SK-N-SH (cell line): ENCODE measurements at regions not wholly inside any gene's neighbourhood (a gene's known extent, or its start where the extent isn't known, plus 50 kb on each side); places are given as distances from the start of the nearest gene placed in this dataset.
"Not testable (repeated sequence)": the region's sequence is repeated elsewhere in the genome, so short reads cannot be mapped to it uniquely, and the experiment has no call there.

Experiments used
- CTCF ChIA-PET: fragments of 300-600, 350-600 bp; formaldehyde crosslinking; extraction: SDS; loops from one replicate; lab custom pipeline; 2021; lab: Yijun Ruan, JAX
- POLR2A ChIA-PET: fragments of 350-600 bp; sonication (Branson Sonifier 250); formaldehyde crosslinking; extraction: SDS; loops from one replicate; lab custom pipeline; 2020; ENCODE audit warnings: antibody characterized with exemption, inconsistent platforms; lab: Yijun Ruan, JAX
- DNase-seq: peaks from one replicate; pipeline ENCODE4 v3.0.0; 2012
- H2AFZ ChIP-seq: fragments of 200-600 bp; sonication (generic); 2 replicates; pipeline ENCODE4 v1.8.1; 2016; ENCODE audit warnings: antibody characterized with exemption, mild to moderate bottlenecking, low read depth
- H3F3A ChIP-seq: fragments of 200-600 bp; sonication (generic); replicated peaks from 2 replicates; pipeline ENCODE3; 2016; ENCODE audit warnings: antibody characterized with exemption, mild to moderate bottlenecking; ENCODE audit not compliant: insufficient read depth
- H3K27ac ChIP-seq, 2 experiments: fragments of 200-500 bp in 1 of 2; fragments of 200-600 bp in 1 of 2; sonication (Bioruptor generic) in 1 of 2; sonication (generic), shearing (Covaris generic) in 1 of 2; 2 replicates each; pipeline versions ENCODE4 v1.5.1 to v1.6.1; 2014 to 2016; ENCODE audit warnings: low read depth in 2 of 2, inconsistent platforms in 1 of 2, low read length in 1 of 2, mild to moderate bottlenecking in 1 of 2, mixed read lengths in 1 of 2
- H3K27me3 ChIP-seq: fragments of 200-600 bp; sonication (generic), shearing (Covaris generic); 2 replicates; pipeline ENCODE4 v1.6.1; 2016; ENCODE audit warnings: mixed run types; ENCODE audit not compliant: insufficient read depth
- H3K36me3 ChIP-seq, 2 experiments: fragments of 200-500 bp in 1 of 2; fragments of 200-600 bp in 1 of 2; sonication (Bioruptor generic) in 1 of 2; sonication (generic) in 1 of 2; replicated peaks in 1 of 2; 2 replicates each; pipeline versions ENCODE3 to v1.5.1; 2014 to 2016; ENCODE audit warnings: low read length in 1 of 2, mild to moderate bottlenecking in 1 of 2; ENCODE audit not compliant: insufficient read depth in 2 of 2, control insufficient read depth in 1 of 2
- H3K4me1 ChIP-seq, 2 experiments: fragments of 200-500 bp in 1 of 2; fragments of 200-600 bp in 1 of 2; sonication (Bioruptor generic) in 1 of 2; sonication (generic), shearing (Covaris generic) in 1 of 2; 2 replicates each; pipeline versions ENCODE4 v1.5.1 to v1.6.1; 2014 to 2016; ENCODE audit warnings: low read depth in 1 of 2, low read length in 1 of 2, mixed run types in 1 of 2; ENCODE audit not compliant: insufficient read depth in 2 of 2, control insufficient read depth in 1 of 2
- H3K4me2 ChIP-seq: fragments of 200-600 bp; sonication (generic), shearing (Covaris generic); 2 replicates; pipeline ENCODE4 v1.6.1; 2017; ENCODE audit warnings: mixed run types
- H3K4me3 ChIP-seq, 2 experiments: fragments of 200-500 bp in 1 of 2; fragments of 200-600 bp in 1 of 2; sonication (Bioruptor generic) in 1 of 2; sonication (generic), shearing (Covaris generic) in 1 of 2; 2 replicates each; pipeline versions ENCODE4 v1.5.1 to v1.8.1; 2014 to 2016; ENCODE audit warnings: low read depth in 2 of 2, inconsistent platforms in 1 of 2, low read length in 1 of 2, mild to moderate bottlenecking in 1 of 2, mixed read lengths in 1 of 2, moderate library complexity in 1 of 2
- H3K79me2 ChIP-seq: fragments of 200-600 bp; sonication (generic); 2 replicates; pipeline ENCODE4 v1.8.1; 2017; ENCODE audit warnings: mild to moderate bottlenecking; ENCODE audit not compliant: insufficient read depth
- H3K9ac ChIP-seq: fragments of 200-600 bp; sonication (generic); 2 replicates; pipeline ENCODE4 v1.6.1; 2017; ENCODE audit warnings: mixed run types
- H3K9me2 ChIP-seq: fragments of 200-600 bp; sonication (generic); 2 replicates; pipeline ENCODE4 v1.6.1; 2017; ENCODE audit warnings: mixed run types
- H3K9me3 ChIP-seq: fragments of 200-600 bp; sonication (generic); 2 replicates; pipeline ENCODE4 v1.6.1; 2017; ENCODE audit warnings: mixed run types, mild to moderate bottlenecking, moderate library complexity
- H4K20me1 ChIP-seq: fragments of 200-600 bp; sonication (generic); 2 replicates; pipeline ENCODE4 v1.6.1; 2017; ENCODE audit warnings: mild to moderate bottlenecking, mixed run types; ENCODE audit not compliant: insufficient read depth
- EP300 ChIP-seq, 2 experiments: IDR thresholded peaks; 2 replicates each; pipeline versions ENCODE4 v1.4.0 to v1.6.1; 2012; ENCODE audit warnings: borderline replicate concordance in 1 of 2, low read depth in 1 of 2, low read length in 1 of 2
- FOSL2 ChIP-seq: IDR thresholded peaks from 2 replicates; pipeline ENCODE4 v1.4.0; 2012; ENCODE audit warnings: low read depth, mild to moderate bottlenecking, moderate library complexity, borderline replicate concordance
- FOXJ3 ChIP-seq: sonication (generic); formaldehyde crosslinking; IDR thresholded peaks from 2 replicates; pipeline ENCODE4 v1.5.1; 2020; ENCODE audit warnings: mild to moderate bottlenecking, missing genetic modification reagents
- GABPA ChIP-seq: IDR thresholded peaks from 2 replicates; pipeline ENCODE4 v1.4.0; 2012; ENCODE audit warnings: low read depth, mild to moderate bottlenecking
- GATA2 ChIP-seq: sonication (generic); formaldehyde crosslinking; IDR thresholded peaks from 2 replicates; pipeline ENCODE4 v1.5.0; 2020; ENCODE audit warnings: mild to moderate bottlenecking, missing genetic modification reagents
- NFIC ChIP-seq: IDR thresholded peaks from 2 replicates; pipeline ENCODE4 v1.4.0; 2012; ENCODE audit warnings: borderline replicate concordance
- POLR2AphosphoS5 ChIP-seq: IDR thresholded peaks from 2 replicates; pipeline ENCODE4 v1.6.1; 2012; ENCODE audit warnings: low read depth, low read length
- RXRA ChIP-seq: IDR thresholded peaks from 2 replicates; pipeline ENCODE4 v1.4.0; 2012; ENCODE audit warnings: low read depth, mild to moderate bottlenecking, borderline replicate concordance
- SMC3 ChIP-seq: IDR thresholded peaks from 2 replicates; pipeline ENCODE4 v1.6.1; 2012; ENCODE audit warnings: low read depth, low read length, improper control_type of control experiment
- TEAD4 ChIP-seq: IDR thresholded peaks from 2 replicates; pipeline ENCODE4 v1.4.0; 2012; ENCODE audit warnings: mild to moderate bottlenecking, borderline replicate concordance; ENCODE audit not compliant: insufficient read depth
- YY1 ChIP-seq: IDR thresholded peaks from 2 replicates; pipeline ENCODE4 v1.4.0; 2012; ENCODE audit warnings: low read depth, mild to moderate bottlenecking
- WGBS: methylation state at CpG from one replicate; pipeline ENCODE4 v1.1.6; 2017; ENCODE audit warnings: low lambda C conversion rate; 5-methylcytosine and 5-hydroxymethylcytosine counted together
- TF ChIP-seq, protein P1 (sequence below): IDR thresholded peaks from 2 replicates; pipeline ENCODE4 v1.4.0; 2012; ENCODE audit warnings: low read depth, borderline replicate concordance
- TF ChIP-seq, protein P2 (sequence below): IDR thresholded peaks from 2 replicates; pipeline ENCODE4 v1.6.1; 2012; ENCODE audit warnings: mild to moderate bottlenecking, low read depth, low read length, moderate library complexity
- TF ChIP-seq, protein P3 (sequence below): IDR thresholded peaks from 2 replicates; pipeline ENCODE4 v1.4.0; 2012; ENCODE audit warnings: low read depth
- TF ChIP-seq, protein P4 (sequence below): fragments of 200-600 bp; sonication (generic); IDR thresholded peaks from 2 replicates; pipeline ENCODE4 v1.6.1; 2017; ENCODE audit warnings: antibody characterized with exemption, mild to moderate bottlenecking, moderate library complexity
- TF ChIP-seq, protein P5 (sequence below): fragments of 150-350 bp; IDR thresholded peaks from 2 replicates; pipeline ENCODE4 v1.6.1; 2017; ENCODE audit warnings: antibody characterized with exemption, low read length, low read depth, borderline replicate concordance

DNA sequence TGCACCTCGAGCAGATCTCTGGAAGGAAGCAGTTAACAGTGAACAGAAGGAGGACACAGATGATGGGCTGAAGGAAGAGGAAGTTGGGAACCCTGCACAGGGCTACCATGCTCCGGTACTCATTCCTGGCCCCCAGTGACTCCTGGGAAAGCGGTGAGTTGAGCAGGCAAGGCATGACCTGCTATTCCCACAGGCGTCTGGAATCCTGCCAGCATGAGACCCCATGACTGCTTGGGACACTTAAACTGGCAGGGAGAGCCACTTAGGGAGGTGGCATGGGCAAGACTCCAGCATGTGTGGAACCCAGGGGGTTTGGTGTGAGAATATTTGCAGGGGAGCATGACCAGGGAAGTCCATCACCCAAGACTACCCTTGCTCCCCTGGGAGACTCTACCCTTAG, 1056.4 kb upstream of the POU3F4 start:
- ChIA-PET CTCF (no interaction called here), POLR2A (no interaction called here)
- no peaks in the 10 kb centered on the region for H3K9me2 ChIP-seq
- H3K9me3 ChIP-seq, result no peaks in the 10 kb centered on the region
- H3K27ac ChIP-seq, result no peak overlapping the region
- TF ChIP-seq RXRA (no peak), EP300 (IDR thresholded peaks at IDR 0.05; ENCODE audit: borderline replicate concordance in 1 of 2, low read depth in 1 of 2, low read length in 1 of 2) (no peak), POLR2AphosphoS5 (no peak), GATA2 (CRISPR knock-in tag) (no peak)
- TF ChIP-seq, protein P1, sequence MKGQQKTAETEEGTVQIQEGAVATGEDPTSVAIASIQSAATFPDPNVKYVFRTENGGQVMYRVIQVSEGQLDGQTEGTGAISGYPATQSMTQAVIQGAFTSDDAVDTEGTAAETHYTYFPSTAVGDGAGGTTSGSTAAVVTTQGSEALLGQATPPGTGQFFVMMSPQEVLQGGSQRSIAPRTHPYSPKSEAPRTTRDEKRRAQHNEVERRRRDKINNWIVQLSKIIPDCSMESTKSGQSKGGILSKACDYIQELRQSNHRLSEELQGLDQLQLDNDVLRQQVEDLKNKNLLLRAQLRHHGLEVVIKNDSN, result no peak
- TF ChIP-seq, protein P2, sequence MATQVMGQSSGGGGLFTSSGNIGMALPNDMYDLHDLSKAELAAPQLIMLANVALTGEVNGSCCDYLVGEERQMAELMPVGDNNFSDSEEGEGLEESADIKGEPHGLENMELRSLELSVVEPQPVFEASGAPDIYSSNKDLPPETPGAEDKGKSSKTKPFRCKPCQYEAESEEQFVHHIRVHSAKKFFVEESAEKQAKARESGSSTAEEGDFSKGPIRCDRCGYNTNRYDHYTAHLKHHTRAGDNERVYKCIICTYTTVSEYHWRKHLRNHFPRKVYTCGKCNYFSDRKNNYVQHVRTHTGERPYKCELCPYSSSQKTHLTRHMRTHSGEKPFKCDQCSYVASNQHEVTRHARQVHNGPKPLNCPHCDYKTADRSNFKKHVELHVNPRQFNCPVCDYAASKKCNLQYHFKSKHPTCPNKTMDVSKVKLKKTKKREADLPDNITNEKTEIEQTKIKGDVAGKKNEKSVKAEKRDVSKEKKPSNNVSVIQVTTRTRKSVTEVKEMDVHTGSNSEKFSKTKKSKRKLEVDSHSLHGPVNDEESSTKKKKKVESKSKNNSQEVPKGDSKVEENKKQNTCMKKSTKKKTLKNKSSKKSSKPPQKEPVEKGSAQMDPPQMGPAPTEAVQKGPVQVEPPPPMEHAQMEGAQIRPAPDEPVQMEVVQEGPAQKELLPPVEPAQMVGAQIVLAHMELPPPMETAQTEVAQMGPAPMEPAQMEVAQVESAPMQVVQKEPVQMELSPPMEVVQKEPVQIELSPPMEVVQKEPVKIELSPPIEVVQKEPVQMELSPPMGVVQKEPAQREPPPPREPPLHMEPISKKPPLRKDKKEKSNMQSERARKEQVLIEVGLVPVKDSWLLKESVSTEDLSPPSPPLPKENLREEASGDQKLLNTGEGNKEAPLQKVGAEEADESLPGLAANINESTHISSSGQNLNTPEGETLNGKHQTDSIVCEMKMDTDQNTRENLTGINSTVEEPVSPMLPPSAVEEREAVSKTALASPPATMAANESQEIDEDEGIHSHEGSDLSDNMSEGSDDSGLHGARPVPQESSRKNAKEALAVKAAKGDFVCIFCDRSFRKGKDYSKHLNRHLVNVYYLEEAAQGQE, result no peak
- 3% methylated on average over 4 of the region's 4 CpGs for WGBS
- no peak overlapping the region for H3K4me3 ChIP-seq
- H3F3A ChIP-seq, result no peaks in the 10 kb centered on the region
- no peaks in the 10 kb centered on the region for H4K20me1 ChIP-seq
- H3K4me2 ChIP-seq, result no peak overlapping the region
- DNase-seq, result no peak
- H3K36me3 ChIP-seq, result no peaks in the 10 kb centered on the region
- no peaks in the 10 kb centered on the region for H3K79me2 ChIP-seq
- H3K4me1 ChIP-seq, result no peaks in the 10 kb centered on the region
- no peak overlapping the region for H2AFZ ChIP-seq
- H3K27me3 ChIP-seq, result no peaks in the 10 kb centered on the region
- H3K9ac ChIP-seq, result no peak overlapping the region

DNA sequence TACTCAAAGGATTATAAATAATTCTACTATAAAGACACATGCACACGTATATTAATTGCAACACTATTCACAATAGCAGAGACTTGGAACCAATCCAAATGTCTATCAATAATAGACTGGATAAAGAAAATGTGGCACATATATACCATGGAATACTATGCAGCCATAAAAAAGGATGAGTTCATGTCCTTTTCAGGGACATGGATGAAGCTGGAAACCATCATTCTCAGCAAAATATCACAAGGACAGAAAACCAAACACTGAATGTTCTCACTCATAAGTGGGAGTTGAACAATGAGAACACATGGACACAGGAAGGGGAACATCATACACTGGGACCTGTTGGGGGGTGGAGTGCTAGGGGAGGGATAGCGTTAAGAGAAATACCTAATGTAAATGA, 1052.2 kb upstream of the POU3F4 start:
- DNase-seq, H3K9me3 ChIP-seq, H3K27ac ChIP-seq, H3K9ac ChIP-seq, H4K20me1 ChIP-seq, CTCF ChIA-PET, H3K4me3 ChIP-seq, POLR2A ChIA-PET, H3K4me2 ChIP-seq, H3K9me2 ChIP-seq, H3K27me3 ChIP-seq, H2AFZ ChIP-seq, H3F3A ChIP-seq, H3K4me1 ChIP-seq, H3K79me2 ChIP-seq, H3K36me3 ChIP-seq: not testable (repeated sequence)
- 3% methylated on average over 2 of the region's 2 CpGs for WGBS

DNA sequence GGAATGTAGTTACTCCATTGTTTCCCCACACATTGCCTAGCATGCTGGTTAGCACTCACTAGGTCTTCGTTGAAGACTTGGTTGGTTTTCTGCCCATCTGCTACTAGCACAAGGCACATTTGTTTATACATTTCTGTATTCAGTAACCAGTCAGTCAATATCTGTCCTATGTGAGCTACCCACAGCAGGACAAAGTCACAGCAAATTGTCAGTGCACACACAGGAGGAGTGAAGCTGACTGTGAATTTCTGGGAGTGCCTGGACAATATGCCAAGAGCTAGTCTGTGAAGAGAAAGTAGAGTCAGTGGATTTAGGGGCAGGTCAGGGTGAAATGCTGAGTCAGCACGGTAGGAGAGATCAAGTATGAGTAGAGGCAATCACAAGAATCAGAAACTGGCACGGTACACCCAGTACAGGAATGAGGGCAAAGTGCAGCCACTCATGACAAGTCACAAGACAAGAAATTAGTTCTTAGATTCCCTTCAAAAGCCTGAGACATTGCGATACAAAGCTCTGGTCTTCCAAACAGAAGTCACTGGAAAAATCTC, 1049.8 kb upstream of the POU3F4 start:
- no peaks in the 10 kb centered on the region for H3K9me2 ChIP-seq
- no peaks in the 10 kb centered on the region for H3K4me1 ChIP-seq
- no peak overlapping the region for H3K9ac ChIP-seq
- H3K27ac ChIP-seq, result no peak overlapping the region
- POLR2A ChIA-PET, result no interaction called here
- no peaks in the 10 kb centered on the region for H3K36me3 ChIP-seq
- no peaks in the 10 kb centered on the region for H3K9me3 ChIP-seq
- H4K20me1 ChIP-seq, result no peaks in the 10 kb centered on the region
- H3F3A ChIP-seq, result no peaks in the 10 kb centered on the region
- H3K4me2 ChIP-seq, result no peak overlapping the region
- no peak overlapping the region for H2AFZ ChIP-seq
- CTCF ChIA-PET, result interaction anchor here (1.0 kb wide), 1 partner anchor 18 kb away, joined by 4 read pairs; no protein-coding TSS in a partner anchor
- WGBS, result 7% methylated on average over 4 of the region's 4 CpGs
- no peaks in the 10 kb centered on the region for H3K79me2 ChIP-seq
- H3K4me3 ChIP-seq, result no peak overlapping the region
- H3K27me3 ChIP-seq, result no peaks in the 10 kb centered on the region
- DNase-seq, result no peak
- TF ChIP-seq, protein P3, sequence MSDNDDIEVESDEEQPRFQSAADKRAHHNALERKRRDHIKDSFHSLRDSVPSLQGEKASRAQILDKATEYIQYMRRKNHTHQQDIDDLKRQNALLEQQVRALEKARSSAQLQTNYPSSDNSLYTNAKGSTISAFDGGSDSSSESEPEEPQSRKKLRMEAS, result no peak
- TF ChIP-seq SMC3 (no peak), YY1 (no peak), FOXJ3 (no peak), GABPA (no peak), FOSL2 (no peak), TEAD4 (no peak), NFIC (no peak)
- TF ChIP-seq, protein P4, sequence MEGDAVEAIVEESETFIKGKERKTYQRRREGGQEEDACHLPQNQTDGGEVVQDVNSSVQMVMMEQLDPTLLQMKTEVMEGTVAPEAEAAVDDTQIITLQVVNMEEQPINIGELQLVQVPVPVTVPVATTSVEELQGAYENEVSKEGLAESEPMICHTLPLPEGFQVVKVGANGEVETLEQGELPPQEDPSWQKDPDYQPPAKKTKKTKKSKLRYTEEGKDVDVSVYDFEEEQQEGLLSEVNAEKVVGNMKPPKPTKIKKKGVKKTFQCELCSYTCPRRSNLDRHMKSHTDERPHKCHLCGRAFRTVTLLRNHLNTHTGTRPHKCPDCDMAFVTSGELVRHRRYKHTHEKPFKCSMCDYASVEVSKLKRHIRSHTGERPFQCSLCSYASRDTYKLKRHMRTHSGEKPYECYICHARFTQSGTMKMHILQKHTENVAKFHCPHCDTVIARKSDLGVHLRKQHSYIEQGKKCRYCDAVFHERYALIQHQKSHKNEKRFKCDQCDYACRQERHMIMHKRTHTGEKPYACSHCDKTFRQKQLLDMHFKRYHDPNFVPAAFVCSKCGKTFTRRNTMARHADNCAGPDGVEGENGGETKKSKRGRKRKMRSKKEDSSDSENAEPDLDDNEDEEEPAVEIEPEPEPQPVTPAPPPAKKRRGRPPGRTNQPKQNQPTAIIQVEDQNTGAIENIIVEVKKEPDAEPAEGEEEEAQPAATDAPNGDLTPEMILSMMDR, result no peak
- TF ChIP-seq, protein P5, sequence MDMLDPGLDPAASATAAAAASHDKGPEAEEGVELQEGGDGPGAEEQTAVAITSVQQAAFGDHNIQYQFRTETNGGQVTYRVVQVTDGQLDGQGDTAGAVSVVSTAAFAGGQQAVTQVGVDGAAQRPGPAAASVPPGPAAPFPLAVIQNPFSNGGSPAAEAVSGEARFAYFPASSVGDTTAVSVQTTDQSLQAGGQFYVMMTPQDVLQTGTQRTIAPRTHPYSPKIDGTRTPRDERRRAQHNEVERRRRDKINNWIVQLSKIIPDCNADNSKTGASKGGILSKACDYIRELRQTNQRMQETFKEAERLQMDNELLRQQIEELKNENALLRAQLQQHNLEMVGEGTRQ, result no peak
